ENCODE measurements at regions not wholly inside any gene's neighbourhood (a gene's known extent, or its start where the extent isn't known, plus 50 kb on each side); places are given as distances from the start of the nearest gene placed in this dataset.

DNA sequence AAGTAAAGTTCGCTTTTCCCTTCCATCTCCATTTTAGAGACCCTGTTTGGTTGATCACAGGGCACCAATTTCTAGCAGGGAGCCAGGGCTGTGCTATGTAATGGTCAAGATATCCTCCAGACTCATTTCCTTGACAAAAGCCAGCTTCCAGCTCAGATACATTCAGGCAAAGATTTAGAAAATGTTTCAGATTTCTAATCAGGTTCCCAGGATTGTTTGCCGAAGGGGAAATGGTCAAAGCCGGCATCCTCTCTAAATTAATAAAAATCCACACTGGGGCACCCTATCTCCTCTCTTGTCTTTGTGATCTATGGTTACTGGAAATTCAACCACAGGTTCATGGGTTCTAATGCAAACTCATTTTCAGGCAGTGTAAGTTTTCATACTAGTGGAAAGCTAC is 686.8 kb upstream of the KIF2B start:
- Histone ChIP-seq H3K4me3 (ENCODE audit: low read length) (no peak overlapping the region), H3K9me3 (ENCODE audit: control insufficient read depth in 1 of 2, insufficient read depth in 1 of 2, low read length in 2 of 2) (peaks cover 0 to 4% of the 10 kb centered on the region in 2 experiments), H3K36me3 (ENCODE audit: insufficient read depth, low read length) (no peaks in the 10 kb centered on the region), H3K27ac (ENCODE audit: low read depth in 1 of 2, low read length in 2 of 2) (no peak overlapping the region), H3K27me3 (ENCODE audit: control insufficient read depth in 1 of 2, insufficient read depth in 2 of 2, low read length in 2 of 2) (no peaks in the 10 kb centered on the region), H3K4me1 (ENCODE audit: insufficient read depth, low read length) (no peaks in the 10 kb centered on the region)
- Mint-ChIP-seq H3K36me3 (ENCODE audit: low read depth) (no peaks in the 10 kb centered on the region), H3K27me3 (no peaks in the 10 kb centered on the region), H3K4me1 (ENCODE audit: low read depth) (no peaks in the 10 kb centered on the region), H3K27ac (no peak overlapping the region), H3K9me3 (peaks cover 5% of the 10 kb centered on the region), H3K4me3 (no peak overlapping the region)
- ATAC-seq (ENCODE audit: poor library complexity) (no peak), DNase-seq (no peak)
- CTCF ChIA-PET = no interaction called here
- POLR2A ChIA-PET = no interaction called here
- TF ChIP-seq, protein P1, sequence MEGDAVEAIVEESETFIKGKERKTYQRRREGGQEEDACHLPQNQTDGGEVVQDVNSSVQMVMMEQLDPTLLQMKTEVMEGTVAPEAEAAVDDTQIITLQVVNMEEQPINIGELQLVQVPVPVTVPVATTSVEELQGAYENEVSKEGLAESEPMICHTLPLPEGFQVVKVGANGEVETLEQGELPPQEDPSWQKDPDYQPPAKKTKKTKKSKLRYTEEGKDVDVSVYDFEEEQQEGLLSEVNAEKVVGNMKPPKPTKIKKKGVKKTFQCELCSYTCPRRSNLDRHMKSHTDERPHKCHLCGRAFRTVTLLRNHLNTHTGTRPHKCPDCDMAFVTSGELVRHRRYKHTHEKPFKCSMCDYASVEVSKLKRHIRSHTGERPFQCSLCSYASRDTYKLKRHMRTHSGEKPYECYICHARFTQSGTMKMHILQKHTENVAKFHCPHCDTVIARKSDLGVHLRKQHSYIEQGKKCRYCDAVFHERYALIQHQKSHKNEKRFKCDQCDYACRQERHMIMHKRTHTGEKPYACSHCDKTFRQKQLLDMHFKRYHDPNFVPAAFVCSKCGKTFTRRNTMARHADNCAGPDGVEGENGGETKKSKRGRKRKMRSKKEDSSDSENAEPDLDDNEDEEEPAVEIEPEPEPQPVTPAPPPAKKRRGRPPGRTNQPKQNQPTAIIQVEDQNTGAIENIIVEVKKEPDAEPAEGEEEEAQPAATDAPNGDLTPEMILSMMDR (IDR thresholded peaks at IDR 0.05) = no peak
- intact Hi-C loops (cut with DNase I, micrococcal nuclease) = no loop called here

- CTCF ChIA-PET = no interaction called here
- Histone ChIP-seq H3K36me3 (ENCODE audit: insufficient read depth, low read length) (no peaks in the 10 kb centered on the region), H3K4me1 (ENCODE audit: insufficient read depth, low read length) (no peaks in the 10 kb centered on the region), H3K27me3 (ENCODE audit: control insufficient read depth in 1 of 2, insufficient read depth in 2 of 2, low read length in 2 of 2) (no peaks in the 10 kb centered on the region), H3K4me3 (ENCODE audit: low read length) (no peak overlapping the region), H3K27ac (ENCODE audit: low read depth in 1 of 2, low read length in 2 of 2) (no peak overlapping the region), H3K9me3 (ENCODE audit: control insufficient read depth in 1 of 2, insufficient read depth in 1 of 2, low read length in 2 of 2) (peaks cover 0 to 4% of the 10 kb centered on the region in 2 experiments)
- DNase-seq (no peak), ATAC-seq (ENCODE audit: poor library complexity) (no peak)
- Mint-ChIP-seq H3K4me3 (no peak overlapping the region), H3K36me3 (ENCODE audit: low read depth) (no peaks in the 10 kb centered on the region), H3K27me3 (no peaks in the 10 kb centered on the region), H3K4me1 (ENCODE audit: low read depth) (no peaks in the 10 kb centered on the region), H3K27ac (no peak overlapping the region), H3K9me3 (peaks cover 5% of the 10 kb centered on the region)
- intact Hi-C loops (cut with DNase I, micrococcal nuclease) = no loop called here
- TF ChIP-seq, protein P1 (IDR thresholded peaks at IDR 0.05) = no peak
- POLR2A ChIA-PET = no interaction called here
Measured at GRCh38 chr17:53134548-53134947, 688.2 kb upstream of the KIF2B start.

GRCh38 chr17:53133876-53134275 is 688.9 kb upstream of the KIF2B start:
- Histone ChIP-seq H3K4me1 (ENCODE audit: insufficient read depth, low read length) (no peaks in the 10 kb centered on the region), H3K27me3 (ENCODE audit: control insufficient read depth in 1 of 2, insufficient read depth in 2 of 2, low read length in 2 of 2) (no peaks in the 10 kb centered on the region), H3K9me3 (ENCODE audit: control insufficient read depth in 1 of 2, insufficient read depth in 1 of 2, low read length in 2 of 2) (peaks cover 0 to 1% of the 10 kb centered on the region in 2 experiments), H3K27ac (ENCODE audit: low read depth in 1 of 2, low read length in 2 of 2) (no peak overlapping the region), H3K36me3 (ENCODE audit: insufficient read depth, low read length) (no peaks in the 10 kb centered on the region), H3K4me3 (ENCODE audit: low read length) (no peak overlapping the region)
- intact Hi-C loops (cut with DNase I, micrococcal nuclease) = no loop called here
- Mint-ChIP-seq H3K9me3 (peaks cover 5% of the 10 kb centered on the region), H3K27ac (no peak overlapping the region), H3K4me3 (no peak overlapping the region), H3K27me3 (no peaks in the 10 kb centered on the region), H3K4me1 (ENCODE audit: low read depth) (no peaks in the 10 kb centered on the region), H3K36me3 (ENCODE audit: low read depth) (no peaks in the 10 kb centered on the region)
- DNase-seq (no peak), ATAC-seq (ENCODE audit: poor library complexity) (no peak)
- ChIA-PET CTCF (no interaction called here), POLR2A (no interaction called here)
- TF ChIP-seq, protein P1 (IDR thresholded peaks at IDR 0.05) = no peak
